ENCODE measurements at regions not wholly inside any gene's neighbourhood (a gene's known extent, or its start where the extent isn't known, plus 50 kb on each side); places are given as distances from the start of the nearest gene placed in this dataset.

- no peak for TF ChIP-seq CTCF (conservative IDR thresholded peaks at IDR 0.05 in 1 of 2, IDR thresholded peaks at IDR 0.05 in 1 of 2; ENCODE audit: extremely low read depth in 1 of 2, insufficient read depth in 1 of 2, low read depth in 1 of 2, low read length in 2 of 2)
- no peak for TF ChIP-seq EZH2 (IDR thresholded peaks at IDR 0.05; ENCODE audit: borderline replicate concordance, low read length)
Observed at GRCh38 chr1:119235120-119235519, 94.7 kb upstream of the WARS2 start.
